Skeletal muscle tissue (tissue), 3 donors: ENCODE measurements at regions not wholly inside any gene's neighbourhood (a gene's known extent, or its start where the extent isn't known, plus 50 kb on each side); places are given as distances from the start of the nearest gene placed in this dataset.

Experiments used
- H3K27ac ChIP-seq: one replicate; pipeline ENCODE4 v1.7.0; 2013; ENCODE audit warnings: mild to moderate bottlenecking, low read depth, low read length, inconsistent platforms
- H3K27me3 ChIP-seq, 3 donors: one replicate each; pipeline ENCODE4 v1.7.0; 2013; ENCODE audit warnings: low read length in 3 of 3; ENCODE audit not compliant: control insufficient read depth in 3 of 3, insufficient read depth in 3 of 3
- H3K36me3 ChIP-seq, 3 donors: one replicate each; pipeline ENCODE4 v1.7.0; 2013; ENCODE audit warnings: low read length in 3 of 3; ENCODE audit not compliant: control insufficient read depth in 3 of 3, insufficient read depth in 3 of 3
- H3K4me1 ChIP-seq, 3 donors: one replicate each; pipeline ENCODE4 v1.7.0; 2013; ENCODE audit warnings: low read length in 3 of 3, mild to moderate bottlenecking in 3 of 3; ENCODE audit not compliant: control insufficient read depth in 3 of 3, insufficient read depth in 3 of 3
- H3K4me3 ChIP-seq, 3 donors: one replicate each; pipeline ENCODE4 v1.7.0; 2013; ENCODE audit warnings: low read length in 3 of 3
- H3K9ac ChIP-seq, 3 donors: one replicate each; pipeline ENCODE4 v1.7.0; 2013; ENCODE audit warnings: low read length in 3 of 3, mild to moderate bottlenecking in 3 of 3, moderate library complexity in 2 of 3, low read depth in 1 of 3
- H3K9me3 ChIP-seq, 3 donors: one replicate each; pipeline ENCODE4 v1.7.0; 2013; ENCODE audit warnings: low read length in 3 of 3; ENCODE audit not compliant: control insufficient read depth in 3 of 3
- donor health status: Osteomylitis.

DNA sequence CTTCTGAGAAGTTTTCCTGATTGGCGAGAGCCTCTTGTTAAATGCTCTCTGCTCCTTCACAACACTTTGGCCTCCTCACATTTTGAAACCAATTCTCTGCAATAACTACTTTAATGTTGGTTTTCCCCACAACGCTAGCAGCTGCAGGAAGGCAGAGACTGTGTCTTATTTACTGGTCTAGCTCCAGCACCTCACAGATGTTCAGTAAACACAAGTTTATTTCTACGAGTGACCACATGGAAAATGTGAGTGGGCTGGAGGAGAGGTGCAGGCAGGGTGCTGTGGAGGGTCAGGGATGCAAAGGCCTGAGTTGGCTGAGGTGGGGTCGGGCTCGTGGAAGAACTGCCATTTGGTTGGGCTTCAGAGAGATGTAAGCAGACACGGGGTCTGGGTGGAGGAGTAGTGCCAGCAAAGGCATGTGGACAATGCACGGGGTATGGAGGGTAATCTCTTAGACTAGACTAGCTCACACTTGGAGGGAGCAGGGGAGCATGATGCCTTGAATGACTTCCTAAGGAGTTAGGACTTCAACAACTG is 117.4 kb upstream of the RTL1 start:
- H3K4me1 ChIP-seq = no peaks in the 10 kb centered on the region
- peaks cover 0 to 12% (median 0%) of the 10 kb centered on the region in 3 donors for H3K27me3 ChIP-seq
- no peak overlapping the region for H3K9ac ChIP-seq
- no peak overlapping the region for H3K27ac ChIP-seq
- H3K9me3 ChIP-seq = peaks cover 0 to 2% (median 0%) of the 10 kb centered on the region in 3 donors
- no peaks in the 10 kb centered on the region for H3K36me3 ChIP-seq
- H3K4me3 ChIP-seq = no peak overlapping the region

DNA sequence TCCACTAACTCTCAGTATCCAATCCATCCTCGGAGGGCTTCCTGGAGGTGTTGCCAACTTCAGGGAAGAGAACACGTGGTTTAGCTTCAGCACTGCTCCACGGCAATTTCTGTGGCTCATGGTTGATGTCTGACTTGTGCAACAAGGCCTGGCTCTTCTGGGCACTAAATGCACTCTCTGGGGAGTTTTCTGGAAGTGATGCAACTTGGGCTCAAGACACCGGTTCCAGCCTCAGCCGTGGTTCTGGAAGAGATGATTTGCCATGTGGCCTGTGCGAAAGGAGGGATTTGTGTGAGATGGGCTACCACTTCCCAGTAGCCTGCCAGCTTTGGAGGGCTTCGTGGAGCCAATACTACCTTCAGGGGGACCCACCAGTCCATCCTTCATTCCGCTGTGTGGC is 118.6 kb upstream of the RTL1 start:
- Histone ChIP-seq H3K4me1 (no peaks in the 10 kb centered on the region), H3K36me3 (no peaks in the 10 kb centered on the region), H3K9me3 (peaks cover 0 to 2% (median 0%) of the 10 kb centered on the region in 3 donors), H3K27me3 (peaks cover 0 to 12% (median 0%) of the 10 kb centered on the region in 3 donors), H3K4me3 (no peak overlapping the region), H3K9ac (no peak overlapping the region), H3K27ac (no peak overlapping the region)

DNA sequence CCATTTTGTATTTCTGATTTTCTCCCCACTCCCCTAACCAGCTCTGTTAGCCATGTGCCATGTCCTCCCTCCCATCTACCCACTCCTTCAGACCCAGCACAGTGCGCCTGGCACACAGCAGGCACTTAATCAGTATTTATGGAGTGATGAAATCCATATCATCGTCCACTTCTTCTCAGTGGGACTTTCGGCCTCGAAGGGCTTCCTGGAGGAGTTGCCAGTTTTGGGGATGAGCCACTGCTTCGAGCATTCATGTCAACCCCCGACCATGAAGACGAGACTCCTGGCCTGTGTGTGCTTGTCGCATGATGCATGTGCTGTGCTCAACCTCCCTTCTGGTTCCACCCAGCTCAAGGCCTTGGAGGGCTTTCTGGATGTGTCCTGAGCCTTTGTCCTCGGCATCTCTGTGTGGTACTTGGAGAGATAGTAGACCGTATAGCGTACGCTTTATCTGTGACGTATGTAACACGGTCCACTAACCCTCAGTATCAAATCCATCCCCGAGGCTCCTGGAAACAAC is 119.5 kb upstream of the RTL1 start:
- peaks cover 0 to 12% (median 0%) of the 10 kb centered on the region in 3 donors for H3K27me3 ChIP-seq
- H3K9ac ChIP-seq = no peak overlapping the region
- peaks cover 0 to 2% (median 0%) of the 10 kb centered on the region in 3 donors for H3K9me3 ChIP-seq
- H3K4me1 ChIP-seq = no peaks in the 10 kb centered on the region
- H3K36me3 ChIP-seq = peaks cover 0 to 2% (median 0%) of the 10 kb centered on the region in 3 donors
- no peak overlapping the region for H3K27ac ChIP-seq
- no peak overlapping the region for H3K4me3 ChIP-seq

DNA sequence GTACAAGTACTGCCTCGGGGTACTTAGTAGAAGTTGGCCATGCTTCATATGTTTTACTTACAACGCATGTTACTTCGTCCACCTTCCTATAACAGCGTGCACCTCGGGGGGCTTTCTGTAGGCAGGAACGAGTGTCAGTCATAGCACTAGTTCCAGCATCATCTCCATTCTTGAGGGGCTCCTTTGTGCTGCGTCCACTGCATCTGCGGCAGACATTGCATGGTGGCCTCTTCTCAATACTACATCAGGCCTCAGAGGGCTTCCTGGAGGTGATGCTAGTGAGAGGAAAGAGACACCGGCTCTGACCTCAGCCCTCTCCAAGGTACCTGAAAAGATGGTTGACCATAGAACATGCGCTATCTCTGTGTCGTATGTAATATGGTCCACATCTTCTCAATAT is 121.2 kb upstream of the RTL1 start:
- H3K27ac ChIP-seq = no peak overlapping the region
- no peak overlapping the region for H3K9ac ChIP-seq
- H3K36me3 ChIP-seq = peaks cover 0 to 2% (median 0%) of the 10 kb centered on the region in 3 donors
- H3K4me1 ChIP-seq = no peaks in the 10 kb centered on the region
- peaks cover 0 to 12% (median 0%) of the 10 kb centered on the region in 3 donors for H3K27me3 ChIP-seq
- no peak overlapping the region for H3K4me3 ChIP-seq
- peaks cover 0 to 2% (median 0%) of the 10 kb centered on the region in 3 donors for H3K9me3 ChIP-seq

DNA sequence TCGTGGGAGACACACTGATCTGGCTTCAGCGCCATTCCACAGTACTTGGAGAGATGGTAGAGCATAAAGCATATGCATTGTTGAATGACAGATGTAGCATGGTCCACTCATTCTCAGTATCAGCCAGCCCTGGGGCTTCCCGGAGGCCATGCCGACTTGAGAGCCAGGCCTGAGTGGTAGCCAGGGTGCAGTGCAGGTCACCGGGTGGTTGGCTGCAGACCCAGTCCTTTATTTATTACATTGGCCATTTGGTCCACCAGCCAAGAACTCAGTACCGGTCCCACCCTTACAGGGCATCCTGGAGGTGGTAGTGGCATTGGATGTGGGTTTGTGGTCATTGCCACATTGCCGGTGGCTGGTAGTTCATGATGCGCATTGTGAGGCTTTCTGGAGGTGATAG is 121.6 kb upstream of the RTL1 start:
- no peak overlapping the region for H3K27ac ChIP-seq
- peaks cover 0 to 12% (median 0%) of the 10 kb centered on the region in 3 donors for H3K27me3 ChIP-seq
- H3K4me3 ChIP-seq = no peak overlapping the region
- H3K9me3 ChIP-seq = peaks cover 0 to 2% (median 0%) of the 10 kb centered on the region in 3 donors
- no peak overlapping the region for H3K9ac ChIP-seq
- H3K4me1 ChIP-seq = no peaks in the 10 kb centered on the region
- H3K36me3 ChIP-seq = peaks cover 0 to 2% (median 0%) of the 10 kb centered on the region in 3 donors

DNA sequence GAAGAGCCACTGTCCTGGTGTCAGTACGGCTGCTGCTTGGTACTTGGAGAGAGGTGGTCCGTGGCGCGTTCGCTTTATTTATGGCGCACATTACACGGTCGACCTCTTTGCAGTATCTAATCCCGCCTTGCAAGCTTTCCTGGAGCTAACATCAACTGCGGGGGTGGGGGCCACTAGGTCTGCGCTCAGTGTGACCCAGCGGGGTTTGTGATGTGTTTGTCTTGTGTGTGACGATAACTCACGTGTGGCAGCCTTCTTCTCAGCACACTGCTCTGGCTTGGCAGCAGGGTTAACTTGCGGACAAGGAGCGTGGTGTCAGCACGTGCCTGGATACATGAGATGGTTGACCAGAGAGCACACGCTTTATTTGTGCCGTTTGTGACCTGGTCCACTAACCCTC is 122.2 kb upstream of the RTL1 start:
- no peaks in the 10 kb centered on the region for H3K4me1 ChIP-seq
- peaks cover 0 to 12% (median 0%) of the 10 kb centered on the region in 3 donors for H3K27me3 ChIP-seq
- H3K9me3 ChIP-seq = no peaks in the 10 kb centered on the region
- peaks cover 0 to 2% (median 0%) of the 10 kb centered on the region in 3 donors for H3K36me3 ChIP-seq
- no peak overlapping the region for H3K9ac ChIP-seq
- no peak overlapping the region for H3K27ac ChIP-seq
- no peak overlapping the region for H3K4me3 ChIP-seq

DNA sequence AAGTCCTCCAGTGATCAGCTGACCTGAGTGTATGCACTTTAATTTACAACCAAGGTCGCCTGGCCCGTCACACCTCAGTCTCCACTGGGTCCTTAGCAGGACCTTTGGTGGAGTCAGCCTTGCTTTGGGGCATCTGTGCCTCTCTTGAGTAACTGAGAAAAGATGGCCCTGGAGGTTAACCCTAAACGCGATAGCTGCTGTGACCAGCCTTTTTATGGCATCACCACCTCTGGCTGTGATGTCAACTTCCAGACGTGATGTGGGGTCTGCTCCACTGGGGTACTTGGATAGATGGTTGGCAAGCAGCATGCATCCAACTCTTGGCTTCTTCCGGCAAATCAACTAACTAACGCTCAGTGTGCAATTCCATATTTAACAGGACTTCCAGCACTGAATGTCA is 122.8 kb upstream of the RTL1 start:
- Histone ChIP-seq H3K9me3 (no peaks in the 10 kb centered on the region), H3K36me3 (peaks cover 0 to 3% (median 0%) of the 10 kb centered on the region in 3 donors), H3K9ac (no peak overlapping the region), H3K27ac (no peak overlapping the region), H3K4me3 (no peak overlapping the region), H3K27me3 (peaks cover 0 to 8% (median 0%) of the 10 kb centered on the region in 3 donors), H3K4me1 (no peaks in the 10 kb centered on the region)

DNA sequence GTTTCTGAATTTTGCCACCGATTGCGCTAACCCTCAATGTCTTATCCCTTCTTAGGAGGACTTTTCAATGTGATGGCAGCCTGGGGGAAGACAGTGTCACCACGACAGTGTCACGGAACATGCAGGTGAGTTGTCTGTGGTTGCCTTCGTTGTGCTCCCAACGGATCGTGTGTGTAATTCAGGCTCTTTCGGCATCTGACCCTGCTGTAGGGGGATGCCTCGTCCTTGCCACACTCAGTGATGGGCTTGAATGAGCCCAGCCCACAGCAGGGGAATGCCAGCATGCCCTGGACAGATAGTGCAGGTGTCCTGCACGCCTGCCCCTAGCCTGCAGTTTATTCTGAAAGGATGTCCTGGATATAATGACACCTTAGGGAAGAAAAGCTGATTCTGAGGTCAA is 123.8 kb upstream of the RTL1 start:
- H3K27ac ChIP-seq = no peak overlapping the region
- H3K9me3 ChIP-seq = peaks cover 0 to 3% (median 0%) of the 10 kb centered on the region in 3 donors
- no peaks in the 10 kb centered on the region for H3K4me1 ChIP-seq
- no peak overlapping the region for H3K4me3 ChIP-seq
- peaks cover 0 to 4% (median 0%) of the 10 kb centered on the region in 3 donors for H3K36me3 ChIP-seq
- H3K9ac ChIP-seq = no peak overlapping the region
- peaks cover 0 to 3% (median 0%) of the 10 kb centered on the region in 3 donors for H3K27me3 ChIP-seq

DNA sequence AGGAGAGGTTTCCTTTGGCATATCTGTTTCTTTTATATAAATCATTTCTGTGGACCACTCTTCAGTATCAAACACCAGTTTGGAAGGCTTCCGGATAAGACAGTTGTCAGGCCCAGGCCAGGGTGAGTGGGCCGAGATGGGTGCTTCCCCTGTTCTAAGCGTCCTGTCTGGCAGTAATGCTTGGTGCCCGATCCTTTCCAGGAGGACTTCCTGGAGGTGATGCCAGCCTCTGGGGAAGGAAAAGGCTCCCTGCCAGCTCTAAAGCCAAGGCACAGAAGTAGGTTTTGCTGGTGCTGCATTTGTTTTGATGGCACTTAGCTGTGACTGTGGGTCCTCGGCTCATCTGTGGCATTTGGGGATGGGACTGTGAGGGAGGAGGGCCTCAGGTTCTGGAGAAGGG is 124.4 kb upstream of the RTL1 start:
- H3K27ac ChIP-seq = no peak overlapping the region
- H3K36me3 ChIP-seq = peaks cover 0 to 4% (median 0%) of the 10 kb centered on the region in 3 donors
- no peaks in the 10 kb centered on the region for H3K4me1 ChIP-seq

DNA sequence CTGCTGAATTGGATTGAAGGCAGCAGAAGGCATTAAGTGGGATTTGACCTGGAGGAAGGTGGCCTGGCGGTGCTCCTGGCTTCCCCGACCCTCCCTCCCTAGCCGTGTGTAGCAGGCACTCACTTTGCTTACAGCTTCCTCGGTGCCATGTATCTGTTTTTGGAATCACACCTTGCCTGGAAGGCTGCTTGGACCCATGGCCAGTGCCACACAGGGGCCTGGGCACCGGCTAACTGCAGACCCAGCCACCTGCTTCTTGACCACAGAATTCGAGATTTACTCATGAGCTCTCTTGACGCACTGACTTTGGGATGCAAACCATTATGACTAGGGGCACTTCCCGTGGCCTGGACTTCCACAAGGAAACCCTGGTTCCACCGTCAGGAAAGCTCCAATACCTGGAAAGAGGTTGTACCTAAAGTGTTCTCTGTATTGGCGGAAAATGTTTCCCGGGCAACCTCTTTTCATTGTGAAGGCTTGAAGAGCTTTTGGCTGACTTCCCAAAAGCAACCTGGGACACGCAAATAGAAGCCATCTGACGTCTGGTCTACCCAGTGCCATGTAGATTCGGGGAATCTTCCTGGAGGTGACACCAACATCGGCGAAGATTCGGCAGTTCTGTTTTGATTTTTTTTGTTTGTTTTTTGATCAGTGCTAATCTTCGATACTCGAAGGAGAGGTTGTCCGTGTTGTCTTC is 125.6 kb upstream of the RTL1 start:
- no peak overlapping the region for H3K27ac ChIP-seq
- H3K4me3 ChIP-seq = no peak overlapping the region
- peaks cover 0 to 3% (median 0%) of the 10 kb centered on the region in 3 donors for H3K9me3 ChIP-seq
- no peak overlapping the region for H3K9ac ChIP-seq
- peaks cover 0 to 3% (median 0%) of the 10 kb centered on the region in 3 donors for H3K27me3 ChIP-seq
- peaks cover 0 to 4% (median 0%) of the 10 kb centered on the region in 3 donors for H3K36me3 ChIP-seq
- no peaks in the 10 kb centered on the region for H3K4me1 ChIP-seq

More for the DNA sequence above, 124.4 kb upstream of the RTL1 start:
- H3K4me3 ChIP-seq = no peak overlapping the region
- H3K9ac ChIP-seq = no peak overlapping the region
- peaks cover 0 to 3% (median 0%) of the 10 kb centered on the region in 3 donors for H3K9me3 ChIP-seq
- H3K27me3 ChIP-seq = peaks cover 0 to 3% (median 0%) of the 10 kb centered on the region in 3 donors
